ENCODE measurements at regions not wholly inside any gene's neighbourhood (a gene's known extent, or its start where the extent isn't known, plus 50 kb on each side); places are given as distances from the start of the nearest gene placed in this dataset.

DNA sequence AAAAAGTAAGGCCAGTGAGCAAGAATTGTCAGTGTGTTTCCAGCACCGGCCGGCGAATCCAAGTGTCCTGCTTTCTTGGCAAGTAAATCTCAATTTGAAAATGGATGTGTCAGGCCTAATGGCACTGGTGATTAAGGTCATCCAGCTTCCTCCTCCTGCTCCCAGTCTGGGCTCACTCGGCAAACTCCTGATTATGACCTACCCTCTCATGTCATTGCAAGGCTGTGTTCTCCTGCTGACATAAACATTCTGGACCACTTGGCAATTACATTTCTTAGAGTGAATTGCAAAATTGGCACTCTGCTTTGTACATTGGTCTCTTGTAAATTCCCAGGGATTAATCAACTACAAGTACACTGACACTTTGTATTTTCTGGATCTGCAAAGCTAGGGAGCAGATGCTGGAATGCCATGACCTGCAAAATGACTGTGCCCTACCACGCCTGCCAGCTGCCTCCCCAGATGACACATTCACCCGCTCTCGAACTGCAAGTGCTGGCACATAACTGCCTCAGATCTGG, 473.8 kb downstream of the KIF20B start:
- Histone ChIP-seq H3K27me3 (ENCODE audit: control insufficient read depth, insufficient read depth, low read length) (no peaks in the 10 kb centered on the region), H3K9me3 (ENCODE audit: control insufficient read depth, low read length) (no peaks in the 10 kb centered on the region), H2AFZ (no peak overlapping the region), H3K36me3 (ENCODE audit: control insufficient read depth, insufficient read depth, low read length) (no peaks in the 10 kb centered on the region), H3K27ac (no peak overlapping the region), H3K9ac (no peak overlapping the region), H3K4me1 (no peaks in the 10 kb centered on the region), H3K4me3 (ENCODE audit: low read depth, low read length) (no peak overlapping the region), H3K79me2 (no peaks in the 10 kb centered on the region), H3K4me2 (ENCODE audit: low read length) (no peak overlapping the region)
- TF ChIP-seq, protein P1, sequence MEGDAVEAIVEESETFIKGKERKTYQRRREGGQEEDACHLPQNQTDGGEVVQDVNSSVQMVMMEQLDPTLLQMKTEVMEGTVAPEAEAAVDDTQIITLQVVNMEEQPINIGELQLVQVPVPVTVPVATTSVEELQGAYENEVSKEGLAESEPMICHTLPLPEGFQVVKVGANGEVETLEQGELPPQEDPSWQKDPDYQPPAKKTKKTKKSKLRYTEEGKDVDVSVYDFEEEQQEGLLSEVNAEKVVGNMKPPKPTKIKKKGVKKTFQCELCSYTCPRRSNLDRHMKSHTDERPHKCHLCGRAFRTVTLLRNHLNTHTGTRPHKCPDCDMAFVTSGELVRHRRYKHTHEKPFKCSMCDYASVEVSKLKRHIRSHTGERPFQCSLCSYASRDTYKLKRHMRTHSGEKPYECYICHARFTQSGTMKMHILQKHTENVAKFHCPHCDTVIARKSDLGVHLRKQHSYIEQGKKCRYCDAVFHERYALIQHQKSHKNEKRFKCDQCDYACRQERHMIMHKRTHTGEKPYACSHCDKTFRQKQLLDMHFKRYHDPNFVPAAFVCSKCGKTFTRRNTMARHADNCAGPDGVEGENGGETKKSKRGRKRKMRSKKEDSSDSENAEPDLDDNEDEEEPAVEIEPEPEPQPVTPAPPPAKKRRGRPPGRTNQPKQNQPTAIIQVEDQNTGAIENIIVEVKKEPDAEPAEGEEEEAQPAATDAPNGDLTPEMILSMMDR (IDR thresholded peaks at IDR 0.05) = no peak

DNA sequence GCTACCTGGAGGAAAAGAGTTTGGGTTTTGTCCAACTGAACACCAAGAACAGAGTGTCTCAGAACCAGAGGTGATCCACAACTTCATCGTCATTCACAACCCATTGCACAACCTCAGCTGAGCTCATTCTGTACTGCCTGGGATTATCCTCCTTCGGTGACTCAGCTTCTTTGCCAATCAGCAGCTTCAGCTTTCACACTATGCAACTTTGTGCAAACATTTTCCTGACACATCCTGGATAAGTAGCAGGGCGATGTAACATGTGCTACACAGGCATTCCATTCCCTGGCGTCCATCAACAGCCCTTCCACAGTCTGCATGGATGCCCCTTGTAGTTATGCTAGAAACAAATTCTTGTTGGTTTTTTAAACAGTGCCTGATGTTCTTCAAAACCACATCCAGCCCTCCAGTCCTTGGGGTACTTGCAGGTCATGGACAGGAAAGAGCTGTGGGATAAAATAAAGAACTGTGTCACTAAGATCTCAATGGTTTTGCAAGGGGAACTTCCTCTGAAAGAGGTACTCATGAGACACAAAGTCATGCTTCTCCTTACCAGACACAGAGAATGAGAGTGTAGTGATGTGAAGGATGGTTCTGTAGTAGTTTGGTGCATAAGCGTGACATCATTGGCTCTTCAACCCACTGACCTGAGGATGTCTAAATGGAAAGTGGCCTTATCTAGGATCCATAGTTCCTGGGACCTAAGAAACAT, 478.5 kb downstream of the KIF20B start:
- no peaks in the 10 kb centered on the region for H3K36me3 ChIP-seq (ENCODE audit: control insufficient read depth, insufficient read depth, low read length)
- H3K4me1 ChIP-seq = peaks cover 10% of the 10 kb centered on the region
- no peaks in the 10 kb centered on the region for H3K9me3 ChIP-seq (ENCODE audit: control insufficient read depth, low read length)
- H3K4me2 ChIP-seq (ENCODE audit: low read length) = no peak overlapping the region
- no peak overlapping the region for H3K9ac ChIP-seq
- H3K4me3 ChIP-seq (ENCODE audit: low read depth, low read length) = no peak overlapping the region
- no peak overlapping the region for H3K27ac ChIP-seq
- TF ChIP-seq, protein P1 (IDR thresholded peaks at IDR 0.05) = no peak
- no peaks in the 10 kb centered on the region for H3K27me3 ChIP-seq (ENCODE audit: control insufficient read depth, insufficient read depth, low read length)
- no peaks in the 10 kb centered on the region for H3K79me2 ChIP-seq
- no peak overlapping the region for H2AFZ ChIP-seq

DNA sequence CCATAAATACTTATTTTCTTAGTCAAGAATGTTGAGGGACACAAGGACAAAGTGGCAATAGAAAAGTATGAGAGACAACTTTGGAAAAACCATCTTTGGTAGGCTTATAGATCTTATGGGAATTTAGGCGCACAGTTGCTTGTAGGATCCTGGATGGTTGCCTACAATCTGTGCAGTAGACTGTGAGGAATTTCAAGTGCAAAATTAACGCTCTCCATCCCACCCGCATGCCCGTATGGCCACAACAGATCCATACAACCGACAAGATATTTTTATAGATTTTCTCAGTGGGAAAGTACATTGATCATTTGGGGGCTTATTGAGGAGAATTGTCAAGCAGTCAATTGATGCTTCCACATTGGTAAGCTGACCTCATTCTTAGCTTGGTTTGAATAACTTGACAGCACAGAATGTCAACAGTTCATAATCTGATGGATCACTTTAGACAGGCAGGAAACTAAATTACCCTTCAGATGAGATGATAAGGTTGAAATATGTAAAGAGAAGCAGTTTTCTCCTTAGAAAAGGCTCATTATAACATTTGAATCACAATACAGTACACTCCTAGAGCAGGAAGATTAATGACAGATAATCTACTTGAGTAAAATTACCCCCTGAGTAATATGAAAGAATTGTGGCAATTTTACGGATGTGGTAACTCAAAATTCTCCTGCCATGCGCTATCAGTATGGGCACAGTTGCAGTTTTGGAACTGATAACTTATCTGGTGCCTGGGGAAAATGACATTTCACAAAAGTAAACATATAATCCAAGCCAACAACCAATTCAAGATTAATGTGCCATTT, 479.7 kb downstream of the KIF20B start:
- H3K27ac ChIP-seq = no peak overlapping the region
- H3K4me2 ChIP-seq (ENCODE audit: low read length) = no peak overlapping the region
- no peak overlapping the region for H3K9ac ChIP-seq
- H3K36me3 ChIP-seq (ENCODE audit: control insufficient read depth, insufficient read depth, low read length) = no peaks in the 10 kb centered on the region
- H3K79me2 ChIP-seq = no peaks in the 10 kb centered on the region
- H3K4me3 ChIP-seq (ENCODE audit: low read depth, low read length) = no peak overlapping the region
- TF ChIP-seq, protein P1 (IDR thresholded peaks at IDR 0.05) = no peak
- H3K4me1 ChIP-seq = peaks cover 10% of the 10 kb centered on the region
- H2AFZ ChIP-seq = no peak overlapping the region
- H3K9me3 ChIP-seq (ENCODE audit: control insufficient read depth, low read length) = no peaks in the 10 kb centered on the region
- H3K27me3 ChIP-seq (ENCODE audit: control insufficient read depth, insufficient read depth, low read length) = no peaks in the 10 kb centered on the region

DNA sequence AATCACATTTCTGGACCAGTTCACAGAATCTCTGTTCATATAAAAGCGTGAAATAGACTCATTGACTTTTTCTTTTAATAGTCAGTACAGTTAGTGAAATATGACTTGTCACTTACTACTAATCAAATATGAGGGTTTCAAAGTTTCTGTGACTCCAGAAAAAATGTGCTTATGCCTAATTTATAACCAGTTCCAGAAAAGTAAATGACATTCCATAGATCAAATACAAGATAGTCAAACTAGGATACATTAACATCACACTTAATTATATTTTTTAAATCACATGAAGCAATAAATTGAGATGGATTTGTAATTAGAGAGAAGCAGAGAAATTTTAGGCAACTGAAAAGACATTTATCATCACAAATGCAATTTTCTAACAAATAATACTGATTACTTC, 491.4 kb downstream of the KIF20B start:
- Histone ChIP-seq H3K4me2 (ENCODE audit: low read length) (no peak overlapping the region), H3K4me1 (peaks cover 13% of the 10 kb centered on the region), H2AFZ (no peak overlapping the region), H3K36me3 (ENCODE audit: control insufficient read depth, insufficient read depth, low read length) (no peaks in the 10 kb centered on the region), H3K9me3 (ENCODE audit: control insufficient read depth, low read length) (no peaks in the 10 kb centered on the region), H3K79me2 (no peaks in the 10 kb centered on the region), H3K27me3 (ENCODE audit: control insufficient read depth, insufficient read depth, low read length) (no peaks in the 10 kb centered on the region), H3K4me3 (ENCODE audit: low read depth, low read length) (no peak overlapping the region), H3K27ac (no peak overlapping the region), H3K9ac (no peak overlapping the region)
- TF ChIP-seq, protein P1 (IDR thresholded peaks at IDR 0.05) = no peak

Data from parathyroid adenoma (tissue), 2 donors.